OCI-LY7 (cell line): ENCODE measurements at regions not wholly inside any gene's neighbourhood (a gene's known extent, or its start where the extent isn't known, plus 50 kb on each side); places are given as distances from the start of the nearest gene placed in this dataset.

ENCODE experiments used
- BruUV-seq: library from RNA; stranded (reverse); fragments of 400-500 nt; replicated peaks from 2 replicates; lab custom pipeline; 2021; lab: Mats Ljungman, UMichigan
- CTCF ChIA-PET: fragments of 300-600 bp; sonication (Branson Sonifier 250); formaldehyde crosslinking; loops from one replicate; lab custom pipeline; 2022; ENCODE audit warnings: antibody characterized with exemption; ENCODE audit not compliant: unreplicated experiment; lab: Charles Lee
- POLR2A ChIA-PET: fragments of 300-600 bp; sonication (Branson Sonifier 250); formaldehyde crosslinking; loops from one replicate; lab custom pipeline; 2022; ENCODE audit warnings: antibody characterized with exemption; lab: Charles Lee
- DNase-seq: peaks from one replicate; pipeline ENCODE4 v3.0.0-alpha.2; 2015; ENCODE audit warnings: low spot score
- H2AFZ ChIP-seq: fragments of 200-600 bp; sonication (generic), shearing (Covaris generic); 2 replicates; pipeline ENCODE4 v1.6.1; 2014; ENCODE audit warnings: mild to moderate bottlenecking, antibody characterized with exemption, low read length, moderate library complexity
- H3K27ac ChIP-seq: fragments of 200-600 bp; sonication (generic); 2 replicates; pipeline ENCODE4 v1.5.1; 2014; ENCODE audit warnings: mixed run types, low read depth, mild to moderate bottlenecking, moderate library complexity, low read length, inconsistent platforms; ENCODE audit not compliant: poor library complexity, severe bottlenecking
- H3K36me3 ChIP-seq: fragments of 200-600 bp; sonication (generic); 2 replicates; pipeline ENCODE4 v1.6.1; 2014; ENCODE audit warnings: mild to moderate bottlenecking, antibody characterized with exemption, low read length, moderate library complexity, mixed read lengths; ENCODE audit not compliant: insufficient read depth
- H3K4me1 ChIP-seq: fragments of 200-600 bp; sonication (generic); 2 replicates; pipeline ENCODE4 v1.5.1; 2014; ENCODE audit warnings: mild to moderate bottlenecking, low read length; ENCODE audit not compliant: insufficient read depth, poor library complexity, severe bottlenecking
- H3K4me2 ChIP-seq: fragments of 200-600 bp; sonication (generic); 2 replicates; pipeline ENCODE4 v1.6.1; 2014; ENCODE audit warnings: mild to moderate bottlenecking, low read length
- H3K4me3 ChIP-seq: fragments of 200-600 bp; sonication (generic); 2 replicates; pipeline ENCODE4 v1.5.1; 2014; ENCODE audit warnings: mild to moderate bottlenecking, low read depth, low read length; ENCODE audit not compliant: poor library complexity, severe bottlenecking
- H3K79me2 ChIP-seq: fragments of 200-600 bp; sonication (generic); 2 replicates; pipeline ENCODE4 v1.6.1; 2016; ENCODE audit warnings: low read depth, mild to moderate bottlenecking, low read length, moderate library complexity, mixed read lengths; ENCODE audit not compliant: insufficient read depth
- H3K9me2 ChIP-seq: fragments of 200-600 bp; sonication (generic); 2 replicates; pipeline ENCODE4 v1.6.1; 2016; ENCODE audit warnings: mild to moderate bottlenecking, low read length, mixed read lengths; ENCODE audit not compliant: insufficient read depth
- H3K9me3 ChIP-seq: fragments of 200-600 bp; sonication (generic); 2 replicates; pipeline ENCODE4 v1.6.1; 2014; ENCODE audit warnings: mild to moderate bottlenecking, mixed run types, low read length, mixed read lengths
- H4K20me1 ChIP-seq: fragments of 200-600 bp; sonication (generic); 2 replicates; pipeline ENCODE4 v1.6.1; 2014; ENCODE audit warnings: mild to moderate bottlenecking, antibody characterized with exemption, low read length, moderate library complexity, mixed read lengths; ENCODE audit not compliant: insufficient read depth
- EZH2phosphoT487 ChIP-seq: fragments of 200-600 bp; sonication (generic); IDR thresholded peaks from 2 replicates; pipeline ENCODE4 v1.6.1; 2018; ENCODE audit warnings: low read depth, borderline replicate concordance, mild to moderate bottlenecking, mixed run types, antibody characterized with exemption, low read length, moderate library complexity, mixed read lengths
- intact Hi-C: fragments of 100-400 bp; cut with micrococcal nuclease; formaldehyde crosslinking; loops from one replicate; pipeline ENCODE4 v1.10.0; 2022; ENCODE audit not compliant: unreplicated experiment
- TF ChIP-seq, protein P1 (sequence below): fragments of 200-600 bp; sonication (generic); conservative IDR thresholded peaks from 2 replicates; pipeline ENCODE4 v1.5.1; 2014; ENCODE audit warnings: mild to moderate bottlenecking, antibody characterized with exemption, low read length, moderate library complexity, mixed read lengths

- Histone ChIP-seq H2AFZ (no peak overlapping the region), H3K36me3 (no peaks in the 10 kb centered on the region), H3K4me3 (no peak overlapping the region), H3K27ac (no peak overlapping the region), H3K9me2 (no peaks in the 10 kb centered on the region), H4K20me1 (no peaks in the 10 kb centered on the region), H3K9me3 (no peaks in the 10 kb centered on the region), H3K79me2 (no peaks in the 10 kb centered on the region), H3K4me2 (no peak overlapping the region), H3K4me1 (no peaks in the 10 kb centered on the region)
- DNase-seq = no peak
- POLR2A ChIA-PET = interaction anchor here (0.7 kb wide), 1 partner anchor 27 kb away, joined by 5 read pairs; no protein-coding TSS in a partner anchor
- BruUV-seq = no TSS peak
- TF ChIP-seq EZH2phosphoT487 = no peak
- TF ChIP-seq, protein P1, sequence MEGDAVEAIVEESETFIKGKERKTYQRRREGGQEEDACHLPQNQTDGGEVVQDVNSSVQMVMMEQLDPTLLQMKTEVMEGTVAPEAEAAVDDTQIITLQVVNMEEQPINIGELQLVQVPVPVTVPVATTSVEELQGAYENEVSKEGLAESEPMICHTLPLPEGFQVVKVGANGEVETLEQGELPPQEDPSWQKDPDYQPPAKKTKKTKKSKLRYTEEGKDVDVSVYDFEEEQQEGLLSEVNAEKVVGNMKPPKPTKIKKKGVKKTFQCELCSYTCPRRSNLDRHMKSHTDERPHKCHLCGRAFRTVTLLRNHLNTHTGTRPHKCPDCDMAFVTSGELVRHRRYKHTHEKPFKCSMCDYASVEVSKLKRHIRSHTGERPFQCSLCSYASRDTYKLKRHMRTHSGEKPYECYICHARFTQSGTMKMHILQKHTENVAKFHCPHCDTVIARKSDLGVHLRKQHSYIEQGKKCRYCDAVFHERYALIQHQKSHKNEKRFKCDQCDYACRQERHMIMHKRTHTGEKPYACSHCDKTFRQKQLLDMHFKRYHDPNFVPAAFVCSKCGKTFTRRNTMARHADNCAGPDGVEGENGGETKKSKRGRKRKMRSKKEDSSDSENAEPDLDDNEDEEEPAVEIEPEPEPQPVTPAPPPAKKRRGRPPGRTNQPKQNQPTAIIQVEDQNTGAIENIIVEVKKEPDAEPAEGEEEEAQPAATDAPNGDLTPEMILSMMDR = no peak
- intact Hi-C loops = no loop called here
- CTCF ChIA-PET = no interaction called here
These were observed 944.3 kb downstream of the GATA3 start for GRCh38 chr10:8998751-8999150.

GRCh38 chr10:9003122-9003521 lies 948.6 kb downstream of the GATA3 start:
- CTCF ChIA-PET = no interaction called here
- DNase-seq = no peak
- no peak overlapping the region for H3K4me2 ChIP-seq
- TF ChIP-seq, protein P1 = no peak
- no peak for TF ChIP-seq EZH2phosphoT487
- H2AFZ ChIP-seq = no peak overlapping the region
- BruUV-seq = no TSS peak
- H3K36me3 ChIP-seq = no peaks in the 10 kb centered on the region
- no peaks in the 10 kb centered on the region for H3K9me3 ChIP-seq
- no peaks in the 10 kb centered on the region for H3K9me2 ChIP-seq
- intact Hi-C loops = no loop called here
- no peaks in the 10 kb centered on the region for H3K4me1 ChIP-seq
- no peaks in the 10 kb centered on the region for H3K79me2 ChIP-seq
- POLR2A ChIA-PET = no interaction called here
- no peak overlapping the region for H3K4me3 ChIP-seq
- H3K27ac ChIP-seq = no peak overlapping the region
- no peaks in the 10 kb centered on the region for H4K20me1 ChIP-seq

- no peaks in the 10 kb centered on the region for H3K9me2 ChIP-seq
- no peaks in the 10 kb centered on the region for H4K20me1 ChIP-seq
- H3K4me1 ChIP-seq = no peaks in the 10 kb centered on the region
- DNase-seq = no peak
- no TSS peak for BruUV-seq
- H3K4me2 ChIP-seq = no peak overlapping the region
- intact Hi-C loops = no loop called here
- no peak overlapping the region for H3K27ac ChIP-seq
- CTCF ChIA-PET = no interaction called here
- no peak overlapping the region for H2AFZ ChIP-seq
- H3K4me3 ChIP-seq = no peak overlapping the region
- H3K79me2 ChIP-seq = no peaks in the 10 kb centered on the region
- no peaks in the 10 kb centered on the region for H3K36me3 ChIP-seq
- POLR2A ChIA-PET = no interaction called here
- TF ChIP-seq EZH2phosphoT487 = no peak
- H3K9me3 ChIP-seq = no peaks in the 10 kb centered on the region
These were observed 950.2 kb downstream of the GATA3 start for GRCh38 chr10:9004736-9005135.
